ENCODE measurements at regions not wholly inside any gene's neighbourhood (a gene's known extent, or its start where the extent isn't known, plus 50 kb on each side); places are given as distances from the start of the nearest gene placed in this dataset.

GRCh38 chr4:124947622-124948265, 235.2 kb upstream of the ANKRD50 start:
- TF ChIP-seq CTCF (IDR thresholded peaks at IDR 0.05; ENCODE audit: unreplicated experiment) = no peak
- Mint-ChIP-seq H3K27me3 (ENCODE audit: unreplicated experiment) (no peaks in the 10 kb centered on the region), H3K4me1 (ENCODE audit: low read depth, unreplicated experiment) (peaks cover 39% of the 10 kb centered on the region), H3K9me3 (ENCODE audit: low read depth, unreplicated experiment) (peaks cover 2% of the 10 kb centered on the region), H3K36me3 (ENCODE audit: insufficient read depth, unreplicated experiment) (no peaks in the 10 kb centered on the region), H3K4me3 (ENCODE audit: low read depth, unreplicated experiment) (peak overlapping the region; percentile 55), H3K27ac (ENCODE audit: unreplicated experiment) (peak overlapping the region; percentile 63)
- intact Hi-C loops (cut with micrococcal nuclease; ENCODE audit: unreplicated experiment) = loop anchor here (5.0 to 10.0 kb wide), 4 partner anchors 235 to 513 kb away; partner anchors contain the start of gene ANKRD50
- BruUV-seq (replicated peaks) = no TSS peak
- no peak for DNase-seq
- CTCF ChIA-PET = no interaction called here

GRCh38 chr4:124946696-124947095, 234.2 kb upstream of the ANKRD50 start:
- BruUV-seq (replicated peaks) = no TSS peak
- intact Hi-C loops (cut with micrococcal nuclease; ENCODE audit: unreplicated experiment) = loop anchor here (1.0 to 10.0 kb wide), 5 partner anchors 45 to 512 kb away; partner anchors contain the start of gene ANKRD50
- DNase-seq = no peak
- CTCF ChIA-PET = no interaction called here
- H3K27ac Mint-ChIP-seq (ENCODE audit: unreplicated experiment) = peak overlapping the region; percentile 63
- H3K4me1 Mint-ChIP-seq (ENCODE audit: low read depth, unreplicated experiment) = peaks cover 34% of the 10 kb centered on the region
- peaks cover 2% of the 10 kb centered on the region for H3K9me3 Mint-ChIP-seq (ENCODE audit: low read depth, unreplicated experiment)
- no peaks in the 10 kb centered on the region for H3K27me3 Mint-ChIP-seq (ENCODE audit: unreplicated experiment)
- H3K4me3 Mint-ChIP-seq (ENCODE audit: low read depth, unreplicated experiment) = no peak overlapping the region
- no peak for TF ChIP-seq CTCF (IDR thresholded peaks at IDR 0.05; ENCODE audit: unreplicated experiment)
- no peaks in the 10 kb centered on the region for H3K36me3 Mint-ChIP-seq (ENCODE audit: insufficient read depth, unreplicated experiment)

GRCh38 chr4:124945422-124945821, 232.9 kb upstream of the ANKRD50 start:
- intact Hi-C loops (cut with micrococcal nuclease; ENCODE audit: unreplicated experiment) = loop anchor here (5.0 to 10.0 kb wide), 4 partner anchors 233 to 511 kb away; partner anchors contain the start of gene ANKRD50
- Mint-ChIP-seq H3K4me1 (ENCODE audit: low read depth, unreplicated experiment) (peaks cover 43% of the 10 kb centered on the region), H3K27me3 (ENCODE audit: unreplicated experiment) (no peaks in the 10 kb centered on the region), H3K36me3 (ENCODE audit: insufficient read depth, unreplicated experiment) (no peaks in the 10 kb centered on the region), H3K27ac (ENCODE audit: unreplicated experiment) (no peak overlapping the region), H3K4me3 (ENCODE audit: low read depth, unreplicated experiment) (no peak overlapping the region), H3K9me3 (ENCODE audit: low read depth, unreplicated experiment) (peaks cover 2% of the 10 kb centered on the region)
- BruUV-seq (replicated peaks) = no TSS peak
- no peak for DNase-seq
- CTCF ChIA-PET = no interaction called here
- TF ChIP-seq CTCF (IDR thresholded peaks at IDR 0.05; ENCODE audit: unreplicated experiment) = no peak

- Mint-ChIP-seq H3K9me3 (ENCODE audit: low read depth, unreplicated experiment) (peaks cover 2% of the 10 kb centered on the region), H3K27me3 (ENCODE audit: unreplicated experiment) (no peaks in the 10 kb centered on the region), H3K27ac (ENCODE audit: unreplicated experiment) (no peak overlapping the region), H3K4me3 (ENCODE audit: low read depth, unreplicated experiment) (no peak overlapping the region), H3K36me3 (ENCODE audit: insufficient read depth, unreplicated experiment) (peaks cover 10% of the 10 kb centered on the region), H3K4me1 (ENCODE audit: low read depth, unreplicated experiment) (peaks cover 45% of the 10 kb centered on the region)
- CTCF ChIA-PET = no interaction called here
- no TSS peak for BruUV-seq (replicated peaks)
- no peak for TF ChIP-seq CTCF (IDR thresholded peaks at IDR 0.05; ENCODE audit: unreplicated experiment)
- intact Hi-C loops (cut with micrococcal nuclease; ENCODE audit: unreplicated experiment) = loop anchor here (10.0 kb wide), 2 partner anchors 301 to 509 kb away; no protein-coding TSS in a partner anchor
- DNase-seq = no peak
These were observed 231.4 kb upstream of the ANKRD50 start for GRCh38 chr4:124943938-124944337.

Measured in Calu3 (cell line).